Activated T-cell treated with anti-CD3 and anti-CD28 coated beads for 1 hour (primary cell): ENCODE measurements at regions not wholly inside any gene's neighbourhood (a gene's known extent, or its start where the extent isn't known, plus 50 kb on each side); places are given as distances from the start of the nearest gene placed in this dataset.

Experiments used
- DNase-seq: peaks from one replicate; pipeline ENCODE4 v3.0.0-alpha.2; 2020; ENCODE audit warnings: low read depth

- no peak for DNase-seq
Measured at GRCh38 chr20:57768519-57768918, 58.7 kb upstream of the PMEPA1 start.

DNA sequence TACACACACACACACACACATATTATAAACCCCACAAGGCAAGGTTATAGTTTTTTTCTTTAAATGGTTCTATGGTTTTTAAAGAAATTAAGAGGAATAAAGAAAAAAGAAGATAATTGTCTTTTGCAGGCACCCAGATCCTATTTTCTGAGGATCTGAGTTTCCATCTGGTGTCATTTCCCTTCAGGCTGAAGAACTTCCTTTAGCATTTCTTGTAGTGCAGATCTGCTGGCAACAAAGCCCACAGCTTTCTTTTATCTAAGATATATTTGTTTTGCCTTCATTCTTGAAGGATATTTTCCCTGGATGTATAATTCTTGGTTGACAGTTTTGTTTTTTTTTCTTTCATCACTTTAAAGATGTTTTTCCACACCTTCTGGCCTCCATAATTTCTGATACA is 57.6 kb upstream of the PMEPA1 start:
- no peak for DNase-seq

- no peak for DNase-seq
Measured at GRCh38 chr20:57763235-57763595, 53.4 kb upstream of the PMEPA1 start.

GRCh38 chr20:57762531-57763234 is 52.9 kb upstream of the PMEPA1 start:
- no peak for DNase-seq

- no peak for DNase-seq
Measured at GRCh38 chr20:57761413-57761734, 51.6 kb upstream of the PMEPA1 start.

- no peak for DNase-seq
Measured at GRCh38 chr20:57760698-57761412, 51.0 kb upstream of the PMEPA1 start.

- no peak for DNase-seq
Measured at GRCh38 chr20:57759724-57760123, 49.9 kb upstream of the PMEPA1 start.
